ENCODE measurements at regions not wholly inside any gene's neighbourhood (a gene's known extent, or its start where the extent isn't known, plus 50 kb on each side); places are given as distances from the start of the nearest gene placed in this dataset.

DNA sequence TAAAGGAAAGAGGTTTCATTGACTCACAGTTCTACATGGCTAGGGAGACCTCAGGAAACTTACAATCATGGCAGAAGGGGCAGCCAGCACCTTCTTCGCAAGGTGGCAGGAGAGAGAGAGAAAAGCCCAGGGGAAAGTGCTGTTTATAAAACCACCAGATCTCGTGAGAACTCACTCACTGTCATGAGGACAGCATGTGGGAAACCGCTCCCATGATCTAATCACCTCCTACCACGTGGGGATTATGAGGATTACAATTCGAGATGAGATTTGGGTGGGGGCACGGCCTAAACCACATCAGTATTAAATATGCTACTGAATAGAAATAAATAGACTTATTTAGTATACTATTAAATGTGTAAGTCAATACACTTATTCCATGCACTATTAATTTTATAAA, 70.6 kb upstream of the TCF21 start:
- WGBS, 2 experiments (ENCODE audit: extremely low coverage in 1 of 2, insufficient coverage in 1 of 2, insufficient read length in 1 of 2, insufficient replicate concordance in 2 of 2, low coverage in 1 of 2, low lambda C conversion rate in 2 of 2, missing lambda C conversion rate in 1 of 2): 87% methylated on average over 6 of the region's 6 CpGs; no CpG with 5 or more reads in 1 of the 2 experiments
- DNase-seq (ENCODE audit: low read depth in 1 of 2, low spot score in 2 of 2) (no peak), FAIRE-seq (no peak)
- Histone ChIP-seq H4K20me1 (replicated peaks in 1 of 2; ENCODE audit: control insufficient read depth in 1 of 2, insufficient read depth in 2 of 2, low read length in 2 of 2) (no peaks in the 10 kb centered on the region), H2BK15ac (ENCODE audit: low read length) (no peak overlapping the region), H3K56ac (replicated peaks; ENCODE audit: insufficient read length, low read depth, low read length) (no peak overlapping the region), H3K9me3 (ENCODE audit: insufficient read depth in 2 of 2, low read depth in 1 of 2, low read length in 1 of 2) (no peaks in the 10 kb centered on the region), H3K18ac (ENCODE audit: extremely low read depth, low read length) (no peak overlapping the region), H4K8ac (ENCODE audit: extremely low read depth, insufficient read depth, low read length) (no peak overlapping the region), H3K23me2 (ENCODE audit: low read depth, low read length) (no peaks in the 10 kb centered on the region; the same call in 1 of the 2 replicates), H2BK120ac (replicated peaks; ENCODE audit: low read depth, low read length) (no peak overlapping the region), H4K91ac (replicated peaks; ENCODE audit: insufficient read length, low read length) (no peak overlapping the region), H2AFZ (ENCODE audit: low read length) (no peak overlapping the region), H2BK12ac (ENCODE audit: low read depth, low read length) (no peak overlapping the region), H2AK5ac (ENCODE audit: low read depth, low read length) (no peak overlapping the region), H3K27ac (ENCODE audit: low read depth, low read length) (no peak overlapping the region), H3K4ac (replicated peaks; ENCODE audit: insufficient read length, low read depth, low read length) (no peak overlapping the region), H3K14ac (ENCODE audit: insufficient read length) (no peak overlapping the region), H2BK5ac (ENCODE audit: low read depth, low read length) (no peak overlapping the region), H3K27me3 (replicated peaks in 1 of 4; ENCODE audit: control insufficient read depth in 3 of 4, extremely low read depth in 1 of 4, insufficient read depth in 3 of 4, low read length in 3 of 4) (no peaks in the 10 kb centered on the region), H3K23ac (ENCODE audit: insufficient read length) (no peak overlapping the region), H3K79me2 (ENCODE audit: control insufficient read depth in 1 of 2, insufficient read depth in 2 of 2, low read length in 2 of 2) (no peaks in the 10 kb centered on the region), H2BK20ac (ENCODE audit: low read length) (no peak overlapping the region), H3K4me1 (replicated peaks in 1 of 4; ENCODE audit: control insufficient read depth in 3 of 4, insufficient read depth in 4 of 4, low read length in 3 of 4) (peaks cover 0 to 2% (median 0%) of the 10 kb centered on the region in 4 experiments; a peak in 1 of 7 replicates), H3K9ac (replicated peaks in 1 of 4; ENCODE audit: extremely low read depth in 1 of 4, low read depth in 3 of 4, low read length in 3 of 4) (no peak overlapping the region), H3K36me3 (ENCODE audit: control insufficient read depth in 2 of 4, insufficient read depth in 4 of 4, low read length in 3 of 4) (no peaks in the 10 kb centered on the region; a peak in 1 of 8 replicates), H4K5ac (ENCODE audit: insufficient read length, low read depth, low read length) (no peak overlapping the region), H3K4me2 (ENCODE audit: insufficient read depth in 1 of 2, low read depth in 2 of 2, low read length in 2 of 2) (no peak overlapping the region), H3K79me1 (ENCODE audit: low read depth, low read length) (no peaks in the 10 kb centered on the region), H3K4me3 (ENCODE audit: extremely low read depth in 1 of 4, insufficient read depth in 2 of 4, low read depth in 3 of 4, low read length in 4 of 4) (no peak overlapping the region)
- CTCF ChIA-PET (ENCODE audit: partially characterized antibody): interaction anchor here (0.5 to 5.4 kb wide), 24 partner anchors 8 to 250 kb away, joined by 3 to 48 read pairs (median 6); no protein-coding TSS in a partner anchor
- POLR2A ChIA-PET (ENCODE audit: partially characterized antibody): no interaction called here
- no peak for TF ChIP-seq JUN (IDR thresholded peaks at IDR 0.05; ENCODE audit: low read depth, low read length)
- no peak for TF ChIP-seq RAD21 (IDR thresholded peaks at IDR 0.05 in 1 of 2, conservative IDR thresholded peaks at IDR 0.05 in 1 of 2; ENCODE audit: low read depth in 2 of 2, low read length in 2 of 2)
- no peak for TF ChIP-seq SIN3A (conservative IDR thresholded peaks at IDR 0.05 in 1 of 2, IDR thresholded peaks at IDR 0.05 in 1 of 2; ENCODE audit: low read depth in 1 of 2, low read length in 2 of 2)
- no peak for TF ChIP-seq CBX8 (IDR thresholded peaks at IDR 0.05; ENCODE audit: borderline replicate concordance, low read depth, low read length)
- TF ChIP-seq SUZ12 (IDR thresholded peaks at IDR 0.05; ENCODE audit: low read length): no peak
- no peak for TF ChIP-seq EGR1 (IDR thresholded peaks at IDR 0.05; ENCODE audit: borderline replicate concordance, low read depth, low read length)
- no peak for TF ChIP-seq SP4 (IDR thresholded peaks at IDR 0.05; ENCODE audit: low read length)
- TF ChIP-seq KDM1A (IDR thresholded peaks at IDR 0.05; ENCODE audit: borderline replicate concordance, low read length): no peak
- TF ChIP-seq POLR2AphosphoS5 (IDR thresholded peaks at IDR 0.05; ENCODE audit: low read depth, low read length): no peak
- no peak for TF ChIP-seq MAFK (IDR thresholded peaks at IDR 0.05; ENCODE audit: low read depth, low read length)
- TF ChIP-seq ZNF274 (IDR thresholded peaks at IDR 0.05; ENCODE audit: borderline replicate concordance, extremely low read depth, low read length): no peak
- TF ChIP-seq, protein P1, sequence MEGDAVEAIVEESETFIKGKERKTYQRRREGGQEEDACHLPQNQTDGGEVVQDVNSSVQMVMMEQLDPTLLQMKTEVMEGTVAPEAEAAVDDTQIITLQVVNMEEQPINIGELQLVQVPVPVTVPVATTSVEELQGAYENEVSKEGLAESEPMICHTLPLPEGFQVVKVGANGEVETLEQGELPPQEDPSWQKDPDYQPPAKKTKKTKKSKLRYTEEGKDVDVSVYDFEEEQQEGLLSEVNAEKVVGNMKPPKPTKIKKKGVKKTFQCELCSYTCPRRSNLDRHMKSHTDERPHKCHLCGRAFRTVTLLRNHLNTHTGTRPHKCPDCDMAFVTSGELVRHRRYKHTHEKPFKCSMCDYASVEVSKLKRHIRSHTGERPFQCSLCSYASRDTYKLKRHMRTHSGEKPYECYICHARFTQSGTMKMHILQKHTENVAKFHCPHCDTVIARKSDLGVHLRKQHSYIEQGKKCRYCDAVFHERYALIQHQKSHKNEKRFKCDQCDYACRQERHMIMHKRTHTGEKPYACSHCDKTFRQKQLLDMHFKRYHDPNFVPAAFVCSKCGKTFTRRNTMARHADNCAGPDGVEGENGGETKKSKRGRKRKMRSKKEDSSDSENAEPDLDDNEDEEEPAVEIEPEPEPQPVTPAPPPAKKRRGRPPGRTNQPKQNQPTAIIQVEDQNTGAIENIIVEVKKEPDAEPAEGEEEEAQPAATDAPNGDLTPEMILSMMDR (IDR thresholded peaks at IDR 0.05; ENCODE audit: control extremely low read depth in 1 of 3, insufficient read depth in 1 of 3, low read depth in 1 of 3, low read length in 3 of 3): no peak

Measured in H1 (cell line).